NOMO-1 treated with dmso at 0.1 percent for 144 hours (cell line): ENCODE measurements at regions not wholly inside any gene's neighbourhood (a gene's known extent, or its start where the extent isn't known, plus 50 kb on each side); places are given as distances from the start of the nearest gene placed in this dataset.
"Not testable (repeated sequence)": the region's sequence is repeated elsewhere in the genome, so short reads cannot be mapped to it uniquely, and the experiment has no call there.

Experiments
- DNase-seq: peaks from one replicate; lab custom pipeline; 2025; ENCODE audit not compliant: unreplicated experiment; lab: John Stamatoyannopoulos, UW

DNA sequence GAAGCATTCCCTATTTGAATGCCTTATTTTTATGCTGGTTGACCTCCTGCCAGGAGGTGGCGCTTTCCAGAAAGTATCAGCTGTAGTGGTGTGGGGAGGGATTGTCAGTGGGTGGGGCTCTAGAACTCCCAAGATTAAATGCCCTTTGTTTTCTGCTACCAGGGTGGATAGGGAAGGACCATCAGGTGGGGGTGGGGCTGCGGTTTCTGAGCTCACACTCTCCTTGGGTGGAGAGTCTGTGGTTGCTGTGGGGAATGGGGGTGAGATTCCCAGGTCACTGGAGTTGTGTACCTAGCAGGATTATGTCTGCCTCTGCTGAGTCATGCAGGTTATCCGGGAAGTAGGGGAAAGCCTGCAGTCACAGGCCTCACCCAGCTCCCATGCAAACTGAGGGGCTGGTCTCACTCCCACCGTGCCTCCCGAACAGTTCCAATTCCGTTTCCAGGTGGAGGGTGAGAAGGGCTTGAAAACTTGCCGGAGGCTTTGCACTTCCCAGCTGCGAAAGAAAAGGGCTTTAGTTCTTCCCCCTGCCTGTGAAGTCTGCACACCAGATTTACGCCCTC, 68.3 kb downstream of the ALG10B start:
- DNase-seq: no peak

DNA sequence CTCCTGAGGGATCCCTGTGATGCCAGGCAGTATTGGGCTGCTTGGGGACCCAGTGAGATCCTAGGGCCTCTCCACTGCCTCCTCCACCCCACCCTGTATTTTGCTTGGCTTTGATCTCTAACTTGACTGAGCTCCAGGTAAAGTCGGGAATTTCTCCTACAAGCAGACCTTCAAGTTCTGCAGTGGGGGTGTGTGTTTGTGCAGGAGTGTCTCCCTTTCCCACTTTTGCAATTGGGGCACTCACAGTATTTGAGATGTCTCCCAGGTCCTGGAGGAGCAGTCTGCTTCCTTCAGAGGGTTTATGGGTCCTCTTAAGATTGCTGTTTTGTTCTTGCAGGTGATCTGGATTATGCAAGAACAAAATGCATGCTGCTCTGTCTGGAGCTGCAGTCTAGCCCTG, 68.9 kb downstream of the ALG10B start:
- DNase-seq: no peak

DNA sequence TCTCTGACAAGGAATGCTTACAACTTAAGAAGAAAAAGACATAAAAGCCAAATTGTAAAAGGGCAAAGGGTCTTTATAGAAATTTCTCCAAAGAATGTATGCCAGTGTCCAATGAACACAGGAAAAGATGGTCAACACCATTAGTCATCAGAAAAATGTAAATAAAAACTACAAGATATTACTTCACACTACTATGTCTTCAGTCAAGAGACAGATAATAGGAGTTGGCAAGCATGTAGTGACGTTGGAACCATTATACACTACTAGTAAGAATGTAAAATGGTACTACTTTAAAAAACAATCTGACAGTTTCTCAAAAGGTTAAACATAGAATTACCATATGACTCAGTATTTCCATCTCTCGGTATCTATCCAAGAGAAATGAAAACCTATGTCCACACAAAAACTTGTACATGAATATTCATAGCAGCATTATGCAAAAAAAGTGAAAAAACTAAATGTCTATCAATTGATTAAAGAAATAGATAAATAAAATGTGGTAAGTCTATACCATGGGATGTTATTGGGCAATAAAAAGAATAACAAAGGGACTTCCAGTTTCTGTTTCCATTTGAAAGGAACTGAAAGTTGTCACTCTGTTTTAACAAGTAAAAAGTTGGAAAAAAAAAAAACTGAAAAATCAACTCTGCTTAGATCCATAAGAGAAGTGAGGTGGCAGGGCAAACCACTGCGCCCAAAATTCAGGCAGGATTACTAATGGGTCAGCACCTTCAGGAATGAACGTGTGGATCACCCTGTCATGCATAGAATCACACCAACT, 69.8 kb downstream of the ALG10B start:
- DNase-seq: peak; percentile 2

DNA sequence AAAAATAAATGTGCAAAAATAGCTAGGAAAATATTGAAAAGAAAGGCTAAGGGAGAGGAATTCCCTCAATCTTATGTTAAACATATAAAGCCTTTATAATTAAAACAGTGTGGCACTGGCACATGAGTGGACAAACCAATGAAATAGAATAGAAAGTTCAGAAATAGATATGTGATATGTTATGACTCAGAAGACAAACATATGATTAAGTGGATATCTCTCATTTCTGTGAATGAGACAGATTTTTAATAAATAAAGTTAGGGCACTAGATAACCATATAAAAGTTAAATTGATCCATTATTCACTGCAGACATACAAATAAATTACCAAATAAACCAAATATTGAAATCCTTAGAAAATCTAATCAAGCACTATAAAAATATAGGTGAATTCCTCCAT, 73.0 kb downstream of the ALG10B start:
- no peak for DNase-seq

DNA sequence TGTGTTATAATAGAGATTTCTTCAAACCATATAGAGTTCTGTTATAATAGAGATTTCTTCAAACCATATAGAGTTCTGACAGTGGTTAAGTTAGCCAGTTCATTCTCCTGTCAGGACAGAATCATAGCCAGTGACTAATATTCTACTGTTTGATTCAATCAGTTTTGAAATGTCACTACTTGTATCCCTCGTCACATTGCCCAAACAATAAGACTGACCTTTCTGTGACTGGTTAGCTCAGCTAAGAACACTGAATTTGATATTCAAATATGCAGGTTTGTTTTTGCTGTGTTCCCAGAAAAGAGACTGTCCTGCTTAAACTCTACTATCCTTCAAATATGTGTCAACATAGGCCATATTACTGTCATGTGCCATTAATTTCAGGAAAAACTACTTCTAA, 74.4 kb downstream of the ALG10B start:
- no peak for DNase-seq

DNA sequence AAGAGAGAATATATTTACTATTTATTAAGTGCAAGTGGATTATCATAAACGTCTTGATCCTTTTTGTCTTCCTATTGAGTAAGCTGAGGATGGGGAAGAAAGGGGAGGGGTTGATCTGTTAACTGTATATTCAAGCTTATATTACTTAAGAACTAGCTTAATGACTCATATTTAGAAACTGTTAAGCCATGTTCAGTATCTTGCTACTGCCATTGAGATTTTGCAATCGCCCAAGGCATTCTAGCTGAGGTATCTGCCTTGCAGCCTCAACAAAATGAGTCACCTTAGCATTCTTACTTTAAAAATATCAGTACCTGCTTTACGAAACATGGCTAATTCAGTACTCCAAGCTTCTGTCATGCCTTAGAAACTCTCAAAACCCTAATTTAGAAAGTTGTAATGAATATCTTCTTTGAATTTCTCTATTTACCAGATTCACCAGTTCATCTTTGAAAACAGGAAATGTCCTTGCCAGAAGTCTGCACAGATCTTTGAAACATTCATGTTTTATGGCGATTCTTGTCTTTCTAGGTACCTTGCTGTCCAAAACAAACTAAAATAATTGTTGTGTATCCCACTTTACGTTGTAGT, 76.1 kb downstream of the ALG10B start:
- DNase-seq: peak; percentile 78

DNA sequence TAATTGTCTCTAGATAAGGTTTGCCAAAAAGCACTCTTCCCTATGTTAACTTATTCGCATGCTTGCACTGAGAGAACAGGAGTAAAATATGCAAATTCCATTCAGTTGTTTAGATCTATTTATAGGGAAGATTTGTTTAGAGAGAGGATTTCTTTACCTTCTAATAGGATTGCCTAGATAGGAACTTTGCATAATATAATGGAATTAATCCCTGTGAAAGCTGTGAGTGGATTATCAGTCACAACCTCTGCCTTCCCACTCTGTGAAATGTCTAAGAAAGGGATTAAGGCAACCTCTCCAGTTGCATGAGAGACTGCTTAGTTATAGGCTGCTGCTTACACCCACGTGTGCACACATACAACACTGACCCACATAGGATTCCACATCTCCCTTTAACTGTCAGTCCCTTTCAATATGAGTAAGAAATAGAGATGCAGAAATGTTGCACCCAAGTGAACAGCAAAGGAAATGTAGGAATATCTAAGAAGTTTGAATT, 83.2 kb downstream of the ALG10B start:
- no peak for DNase-seq

DNA sequence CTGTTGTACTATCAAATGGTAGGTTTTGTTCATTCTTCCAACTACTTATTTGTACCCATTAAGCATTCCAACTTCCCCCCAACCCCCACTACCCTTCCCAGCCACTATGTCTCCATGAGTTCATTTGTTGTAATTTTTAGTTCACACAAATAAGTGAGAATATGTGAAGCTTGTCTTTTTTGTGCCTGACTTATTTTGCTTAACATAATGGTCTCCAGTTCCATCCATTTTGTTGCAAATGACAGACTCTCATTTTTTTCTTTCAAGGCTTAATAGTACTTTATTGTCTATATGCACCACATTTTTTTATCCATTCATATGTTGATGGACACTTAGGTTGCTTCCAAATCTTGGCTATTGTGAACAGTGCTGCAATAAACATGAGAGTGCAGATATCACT, 86.2 kb downstream of the ALG10B start:
- DNase-seq: no peak

DNA sequence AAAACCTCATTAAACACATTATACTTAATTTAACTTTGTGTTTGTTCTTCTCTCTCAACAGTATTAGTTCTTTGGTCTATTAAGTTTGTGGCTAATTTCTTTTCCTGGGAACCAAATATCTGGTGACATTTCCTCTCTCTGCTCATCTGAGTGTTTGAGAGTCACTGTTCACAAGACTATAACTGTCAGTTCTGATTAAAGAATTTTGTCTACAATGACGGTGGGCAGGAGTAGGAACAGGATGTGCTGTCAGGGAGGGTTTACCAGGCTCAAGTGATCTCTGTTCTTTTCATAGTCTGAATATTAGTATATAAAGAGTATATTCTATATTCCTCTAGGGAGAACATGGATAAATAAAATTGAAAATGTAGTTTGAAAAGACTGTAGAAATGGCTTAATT, 92.9 kb downstream of the ALG10B start:
- no peak for DNase-seq

DNA sequence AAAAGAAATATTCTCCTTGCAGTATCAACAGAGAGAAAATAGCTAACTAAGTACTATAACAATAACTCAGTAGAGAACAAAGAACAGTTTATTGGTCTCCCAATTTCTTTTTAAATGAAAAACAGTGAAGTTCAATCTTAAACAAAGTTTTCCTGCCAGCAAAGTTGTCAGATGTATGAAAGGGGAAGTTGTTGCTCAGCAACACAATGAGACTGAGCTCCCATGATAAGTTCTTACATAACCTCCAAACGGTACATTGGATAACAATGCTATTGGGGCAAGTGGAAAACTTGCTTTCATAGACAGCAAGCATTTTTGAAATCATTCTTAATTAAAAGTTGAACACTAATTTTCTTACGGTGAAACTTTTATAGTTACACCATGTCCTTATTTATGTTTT, 94.9 kb downstream of the ALG10B start:
- DNase-seq: peak; percentile 44

DNA sequence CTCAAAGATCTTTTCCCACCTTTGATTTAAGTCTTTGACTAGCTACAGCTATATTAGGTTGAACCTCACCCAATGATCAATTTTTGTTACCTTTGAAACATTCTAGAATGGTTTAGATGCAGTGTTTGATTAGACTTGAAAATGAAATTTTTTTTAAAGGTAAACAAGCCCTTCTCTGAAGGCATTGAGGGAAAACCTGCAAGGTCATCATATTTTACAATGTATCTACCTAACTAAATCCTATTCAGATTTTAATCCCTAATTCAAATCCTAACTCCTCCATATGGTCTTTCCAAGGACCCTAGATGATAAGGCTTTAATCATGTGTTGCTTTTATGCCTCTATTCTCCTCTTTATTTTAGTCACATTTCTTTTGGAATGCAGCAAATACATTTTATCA, 95.4 kb downstream of the ALG10B start:
- no peak for DNase-seq

DNA sequence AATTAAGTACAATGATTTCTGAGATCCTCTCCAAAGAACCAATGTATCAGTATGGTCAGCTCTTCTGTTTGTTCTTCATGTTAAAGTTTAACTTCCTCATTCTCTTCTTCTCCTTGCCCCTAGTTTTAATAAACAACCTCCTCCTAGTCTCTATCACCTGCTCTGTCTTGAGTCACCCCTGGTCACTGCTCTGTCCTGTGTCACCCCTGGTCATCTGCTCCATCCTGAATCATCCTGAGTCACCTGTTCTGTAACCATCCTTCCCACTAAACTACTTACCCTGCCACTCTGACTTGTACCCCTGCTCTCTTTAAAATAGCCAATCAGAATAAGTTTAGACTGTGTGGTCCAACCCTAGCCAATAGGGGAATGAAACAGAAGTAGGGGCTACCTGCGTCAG, 100.5 kb downstream of the ALG10B start:
- no peak for DNase-seq

DNA sequence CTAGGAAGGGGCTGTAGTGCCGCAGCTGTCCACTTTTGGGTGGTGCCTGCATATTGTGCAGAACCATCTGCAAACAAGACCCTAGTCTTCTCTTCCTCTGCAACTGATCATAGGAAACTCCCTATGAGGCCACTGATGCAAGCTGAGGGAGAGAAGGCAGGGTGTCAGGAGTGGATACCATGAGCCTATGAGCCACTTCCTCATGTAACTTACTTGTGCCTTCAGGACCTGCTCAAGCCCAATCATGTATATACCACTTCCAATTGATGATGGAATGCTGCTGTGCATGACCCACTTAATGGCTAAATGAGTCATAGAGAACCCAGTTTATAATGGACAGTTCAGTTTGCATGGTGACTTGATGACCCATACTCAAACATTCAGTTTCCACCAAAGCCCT, 107.9 kb downstream of the ALG10B start:
- no peak for DNase-seq

DNA sequence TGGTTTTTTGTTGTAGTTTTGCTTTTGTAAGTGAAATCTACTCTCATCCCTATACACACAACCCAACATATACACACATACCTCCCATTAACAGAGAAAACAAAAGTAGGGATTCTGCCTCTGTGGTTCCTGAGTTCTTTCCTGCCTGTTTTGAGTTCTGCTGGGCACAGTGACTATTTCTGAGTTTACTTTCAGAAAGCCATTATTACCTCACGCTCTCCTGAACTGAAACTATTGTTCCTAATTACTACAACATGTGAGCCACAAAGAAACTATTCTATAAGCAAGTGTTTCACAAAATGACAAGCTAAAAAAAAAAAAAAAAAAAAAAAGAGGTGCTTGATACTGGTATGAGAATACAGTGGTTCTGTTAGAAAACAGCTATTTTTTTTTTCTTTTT, 110.9 kb downstream of the ALG10B start:
- DNase-seq: no peak

DNA sequence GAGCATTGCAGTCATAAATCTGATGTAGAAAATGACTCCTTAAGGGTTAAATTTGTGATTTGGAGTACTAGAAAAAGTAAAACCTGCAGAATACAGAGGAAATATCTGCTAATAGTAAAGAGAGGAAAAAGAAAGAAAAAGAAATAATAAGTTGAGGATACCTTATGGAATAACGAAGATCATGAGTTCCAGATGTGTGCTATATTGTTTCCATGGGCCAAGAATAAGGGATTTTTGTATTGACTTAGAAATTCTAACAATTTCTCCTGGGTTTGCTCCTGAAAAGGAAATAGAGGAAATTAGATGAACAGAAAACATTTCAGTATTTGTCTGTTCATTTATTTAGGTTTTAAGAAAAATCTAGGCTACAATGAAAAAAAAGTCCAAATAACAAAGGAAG, 115.3 kb downstream of the ALG10B start:
- DNase-seq: no peak

DNA sequence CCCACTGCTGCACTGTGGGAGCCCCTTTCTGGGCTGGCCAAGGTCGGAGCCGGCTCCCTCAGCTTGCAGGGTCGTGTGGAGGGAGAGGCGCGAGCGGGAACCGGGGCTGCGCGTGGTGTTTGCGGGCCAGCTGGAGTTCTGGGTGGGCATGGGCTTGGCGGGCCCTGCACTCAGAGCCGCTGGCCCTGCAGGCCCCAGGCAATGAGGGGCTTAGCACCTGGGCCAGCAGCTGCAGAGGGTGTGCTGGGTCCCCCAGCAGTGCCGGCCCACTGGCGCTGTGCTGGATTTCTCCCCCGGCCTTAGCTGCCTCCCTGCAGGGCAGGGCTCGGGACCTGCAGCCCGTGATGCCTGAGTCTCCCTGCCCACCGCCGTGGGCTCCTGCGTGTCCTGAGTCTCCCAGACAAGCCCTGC, 125.3 kb downstream of the ALG10B start:
- DNase-seq: not testable (repeated sequence)

DNA sequence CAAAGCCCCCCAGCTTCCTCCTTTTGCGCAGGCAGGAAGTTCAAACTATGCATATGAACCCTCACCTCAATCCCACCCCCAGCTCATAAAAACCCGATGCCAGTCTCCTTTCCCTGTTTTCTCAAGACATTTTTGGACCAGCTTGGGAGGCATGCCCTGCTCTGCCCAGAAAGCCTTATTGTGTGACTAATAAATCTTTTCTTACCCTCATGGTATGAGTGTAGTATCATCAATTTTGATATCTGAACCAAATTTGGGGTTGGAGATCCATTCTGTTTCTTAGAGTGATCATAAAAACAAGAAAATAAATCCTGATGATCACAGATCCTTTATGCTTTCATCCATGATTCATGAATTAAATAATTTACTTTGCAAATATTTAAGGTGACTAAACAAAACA, 128.5 kb downstream of the ALG10B start:
- DNase-seq: no peak

DNA sequence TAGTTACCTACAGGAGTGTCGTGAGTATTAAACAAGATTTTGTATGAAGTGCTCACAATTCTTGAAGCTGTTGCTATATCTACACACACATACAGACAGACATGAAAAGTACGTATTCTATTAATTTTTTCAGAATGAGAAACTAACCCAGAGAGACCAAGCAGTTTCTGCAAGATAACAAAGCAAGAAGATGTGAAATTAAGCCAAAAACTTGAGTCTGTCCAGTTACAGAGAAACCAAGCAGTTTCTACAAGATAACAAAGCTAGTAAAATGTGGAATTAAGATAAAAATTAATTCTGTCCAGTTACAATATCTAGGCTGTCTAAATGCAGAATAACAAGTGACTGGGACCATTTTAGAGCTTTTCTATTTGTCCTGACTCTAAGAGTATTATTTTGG, 132.4 kb downstream of the ALG10B start:
- DNase-seq: no peak

DNA sequence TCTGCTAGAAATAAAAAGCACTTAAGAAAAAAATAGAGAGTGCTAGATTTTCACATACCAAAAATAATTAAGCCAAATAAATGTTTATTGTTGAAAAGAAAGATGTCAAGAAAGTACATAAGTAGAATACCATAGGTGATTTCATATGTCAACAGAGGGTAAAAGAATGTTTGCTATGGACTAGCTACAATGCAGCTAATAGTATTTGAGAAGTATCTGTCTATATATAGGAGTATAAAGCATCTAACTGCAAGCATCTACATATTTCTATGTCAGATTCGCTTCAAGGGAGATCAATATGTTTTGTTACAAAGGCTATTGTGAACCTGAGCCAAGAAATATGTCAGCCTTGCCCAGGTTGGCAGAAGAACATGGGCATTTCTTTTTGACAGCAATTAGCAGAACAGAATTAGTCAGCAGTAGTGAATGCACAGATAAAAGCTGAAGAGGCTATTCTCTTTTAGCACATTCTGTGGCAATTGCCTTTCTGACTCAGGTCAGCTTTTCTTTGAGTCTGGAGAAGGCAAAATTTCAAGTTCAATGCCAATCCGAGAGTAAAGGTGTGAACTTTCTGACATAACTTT, 140.1 kb downstream of the ALG10B start:
- no peak for DNase-seq

DNA sequence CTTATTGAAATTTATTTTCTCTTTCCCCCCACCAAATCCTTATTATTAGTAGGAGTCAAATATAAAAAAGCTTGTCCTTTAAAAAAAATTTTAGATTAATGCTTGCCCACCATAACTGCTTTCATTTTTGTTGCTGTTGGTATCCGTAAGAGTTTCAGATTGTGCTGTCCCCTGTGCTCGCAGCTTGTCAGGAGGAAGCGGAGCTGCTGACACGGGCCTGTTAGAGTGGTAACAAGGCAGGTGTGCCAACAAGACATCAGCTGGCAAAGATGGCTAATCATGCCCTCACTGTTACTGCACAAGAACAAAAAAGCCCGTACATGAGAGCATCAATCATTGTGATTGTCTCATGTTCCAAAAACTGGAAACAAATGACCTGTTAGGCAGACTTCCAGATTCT, 148.4 kb downstream of the ALG10B start:
- no peak for DNase-seq

DNA sequence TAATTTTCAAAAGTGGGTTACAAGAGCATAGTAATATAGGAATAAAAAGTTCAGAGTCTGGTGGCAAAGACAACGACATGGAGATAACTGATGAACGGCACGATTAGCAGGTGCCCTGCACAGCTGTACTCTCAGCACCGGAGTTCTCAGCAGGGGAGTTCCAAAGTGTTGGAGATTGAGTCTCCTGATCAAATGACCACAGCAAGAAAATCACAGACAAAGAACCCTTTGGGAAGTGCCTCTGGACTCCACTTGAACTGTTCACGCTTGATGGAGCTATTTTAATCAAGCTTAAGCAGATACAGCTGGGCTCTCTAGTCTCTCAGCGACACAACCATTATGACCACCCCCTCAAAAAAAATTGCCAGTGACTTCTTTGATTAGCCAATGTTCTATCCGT, 153.1 kb downstream of the ALG10B start:
- no peak for DNase-seq
